ENCODE measurements at regions not wholly inside any gene's neighbourhood (a gene's known extent, or its start where the extent isn't known, plus 50 kb on each side); places are given as distances from the start of the nearest gene placed in this dataset.

GRCh38 chr16:17829811-17830210, 359.1 kb upstream of the XYLT1 start:
- no peaks in the 10 kb centered on the region for H3K27me3 ChIP-seq
- WGBS, 3 donors = 35 to 44% (median 40%) methylated on average over 3 of the region's 3 CpGs
- H3K4me1 ChIP-seq (ENCODE audit: insufficient read depth) = no peaks in the 10 kb centered on the region
- H3K36me3 ChIP-seq = no peaks in the 10 kb centered on the region
- H3K4me3 ChIP-seq = no peak overlapping the region
- H3K27ac ChIP-seq = no peak overlapping the region
- intact Hi-C loops (cut with DNase I) = no loop called here
- no peaks in the 10 kb centered on the region for H3K9me3 ChIP-seq
- no peak for TF ChIP-seq CTCF (IDR thresholded peaks at IDR 0.05)
- no peak for TF ChIP-seq POLR2A (IDR thresholded peaks at IDR 0.05)
- no peak for TF ChIP-seq EP300 (IDR thresholded peaks at IDR 0.05)
- no peak for DNase-seq

- intact Hi-C loops (cut with DNase I) = no loop called here
- WGBS, 3 donors = 9 to 34% (median 22%) methylated on average over 2 of the region's 2 CpGs
- no peaks in the 10 kb centered on the region for H3K4me1 ChIP-seq (ENCODE audit: insufficient read depth)
- H3K9me3 ChIP-seq = no peaks in the 10 kb centered on the region
- TF ChIP-seq POLR2A (IDR thresholded peaks at IDR 0.05) (no peak), CTCF (IDR thresholded peaks at IDR 0.05) (no peak), EP300 (IDR thresholded peaks at IDR 0.05) (no peak)
- H3K36me3 ChIP-seq = no peaks in the 10 kb centered on the region
- no peak overlapping the region for H3K27ac ChIP-seq
- H3K4me3 ChIP-seq = no peak overlapping the region
- H3K27me3 ChIP-seq = no peaks in the 10 kb centered on the region
- DNase-seq = no peak
Observed at GRCh38 chr16:17828012-17828411, 357.3 kb upstream of the XYLT1 start.

GRCh38 chr16:17827313-17827712, 356.6 kb upstream of the XYLT1 start:
- Histone ChIP-seq H3K27ac (no peak overlapping the region), H3K27me3 (no peaks in the 10 kb centered on the region), H3K4me1 (ENCODE audit: insufficient read depth) (no peaks in the 10 kb centered on the region), H3K36me3 (no peaks in the 10 kb centered on the region), H3K4me3 (no peak overlapping the region), H3K9me3 (no peaks in the 10 kb centered on the region)
- no peak for DNase-seq
- WGBS, 3 donors = 85 to 97% (median 86%) methylated on average over 1 of the region's 1 CpG
- no peak for TF ChIP-seq POLR2A (IDR thresholded peaks at IDR 0.05)
- TF ChIP-seq EP300 (IDR thresholded peaks at IDR 0.05) = no peak
- TF ChIP-seq CTCF (IDR thresholded peaks at IDR 0.05) = no peak
- intact Hi-C loops (cut with DNase I) = no loop called here

- intact Hi-C loops (cut with DNase I) = no loop called here
- H3K36me3 ChIP-seq = no peaks in the 10 kb centered on the region
- no peaks in the 10 kb centered on the region for H3K27me3 ChIP-seq
- TF ChIP-seq POLR2A (IDR thresholded peaks at IDR 0.05) = no peak
- TF ChIP-seq CTCF (IDR thresholded peaks at IDR 0.05) = no peak
- TF ChIP-seq EP300 (IDR thresholded peaks at IDR 0.05) = no peak
- WGBS, 3 donors = 56 to 71% (median 64%) methylated on average over 2 of the region's 2 CpGs
- H3K9me3 ChIP-seq = no peaks in the 10 kb centered on the region
- no peaks in the 10 kb centered on the region for H3K4me1 ChIP-seq (ENCODE audit: insufficient read depth)
- H3K4me3 ChIP-seq = no peak overlapping the region
- DNase-seq = no peak
- H3K27ac ChIP-seq = no peak overlapping the region
Observed at GRCh38 chr16:17817943-17818342, 347.2 kb upstream of the XYLT1 start.

- intact Hi-C loops (cut with DNase I) = no loop called here
- Histone ChIP-seq H3K27me3 (no peaks in the 10 kb centered on the region), H3K9me3 (no peaks in the 10 kb centered on the region), H3K4me1 (ENCODE audit: insufficient read depth) (no peaks in the 10 kb centered on the region), H3K4me3 (no peak overlapping the region), H3K36me3 (no peaks in the 10 kb centered on the region), H3K27ac (no peak overlapping the region)
- no peak for DNase-seq
- WGBS, 3 donors = 9 to 17% (median 13%) methylated on average over 1 of the region's 1 CpG
- no peak for TF ChIP-seq POLR2A (IDR thresholded peaks at IDR 0.05)
- TF ChIP-seq EP300 (IDR thresholded peaks at IDR 0.05) = no peak
- TF ChIP-seq CTCF (IDR thresholded peaks at IDR 0.05) = no peak
Observed at GRCh38 chr16:17817260-17817659, 346.5 kb upstream of the XYLT1 start.

Measured in ovary (tissue), 7 donors.